Small intestine (tissue), 7 donors: ENCODE measurements at regions not wholly inside any gene's neighbourhood (a gene's known extent, or its start where the extent isn't known, plus 50 kb on each side); places are given as distances from the start of the nearest gene placed in this dataset.

Source experiments
- DNase-seq, 2 donors: peaks; one replicate each; pipeline versions ENCODE4 v3.0.0 to v3.0.0-alpha.2; 2013
- FAIRE-seq: peaks from 2 replicates; lab custom pipeline; 2012; peaks lifted over from hg19 to GRCh38; lab: Jason Lieb, UNC
- H3K27ac ChIP-seq, 3 donors: one replicate each; pipeline ENCODE4 v1.5.1; 2013; ENCODE audit warnings: low read length in 2 of 3, mild to moderate bottlenecking in 2 of 3, control low read depth in 1 of 3, inconsistent platforms in 1 of 3, low read depth in 1 of 3, moderate library complexity in 1 of 3
- H3K27me3 ChIP-seq, 3 donors: one replicate each; pipeline ENCODE4 v1.6.1; 2013; ENCODE audit warnings: low read length in 3 of 3, inconsistent platforms in 1 of 3; ENCODE audit not compliant: control insufficient read depth in 3 of 3, insufficient read depth in 3 of 3
- H3K36me3 ChIP-seq, 3 donors: one replicate each; pipeline ENCODE4 v1.6.1; 2013; ENCODE audit warnings: low read length in 3 of 3, inconsistent platforms in 1 of 3, low read depth in 1 of 3, mild to moderate bottlenecking in 1 of 3, moderate library complexity in 1 of 3; ENCODE audit not compliant: control insufficient read depth in 3 of 3, insufficient read depth in 2 of 3
- H3K4me1 ChIP-seq, 3 donors: one replicate each; pipeline ENCODE4 v1.6.1; 2013; ENCODE audit warnings: low read length in 2 of 3, inconsistent platforms in 1 of 3, low read depth in 1 of 3, mild to moderate bottlenecking in 1 of 3, moderate library complexity in 1 of 3; ENCODE audit not compliant: control insufficient read depth in 3 of 3, insufficient read depth in 2 of 3
- H3K4me3 ChIP-seq, 3 donors: one replicate each; pipeline ENCODE4 v1.5.1; 2013; ENCODE audit warnings: low read length in 3 of 3, control low read depth in 1 of 3, inconsistent platforms in 1 of 3, low read depth in 1 of 3, mild to moderate bottlenecking in 1 of 3, moderate library complexity in 1 of 3
- H3K9me3 ChIP-seq, 2 donors: one replicate each; pipeline ENCODE4 v1.6.1; 2013; ENCODE audit warnings: low read depth in 1 of 2, low read length in 1 of 2; ENCODE audit not compliant: control insufficient read depth in 2 of 2, insufficient read depth in 1 of 2
- WGBS, 3 donors: extraction: QIAGEN DNeasy Blood & Tissue Kit; methylation state at CpG; one replicate each; pipeline ENCODE4 v1.1.7; 2013; 5-methylcytosine and 5-hydroxymethylcytosine counted together
- donor health status: healthy with polysubstance abuse.
- donor health status: control.
- donor health status: control.
- donor health status: Bipolar disorder and iron deficiency.
- donor health status: healthy.

DNA sequence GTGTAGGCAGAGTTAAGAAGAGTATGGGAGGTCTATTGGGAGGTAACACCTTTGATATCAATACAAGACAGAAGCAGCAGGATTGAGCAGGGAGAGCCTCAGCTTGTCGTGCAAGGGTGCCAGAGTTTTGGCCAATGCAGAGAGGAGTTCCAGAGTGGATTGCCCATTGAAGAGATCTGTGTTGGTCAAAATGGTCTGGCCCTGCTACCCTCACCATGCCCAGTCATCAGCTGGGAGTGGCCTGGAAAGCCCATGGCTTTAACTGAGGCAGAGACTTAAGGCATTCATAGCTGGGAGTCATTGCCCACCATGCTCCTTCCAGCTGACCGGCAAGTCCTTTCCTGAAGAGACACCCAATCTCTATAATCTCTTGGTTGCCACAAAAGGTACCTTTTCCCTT, 271.3 kb downstream of the ABHD5 start:
- H3K4me3 ChIP-seq = no peak overlapping the region
- no peak for DNase-seq
- no peaks in the 10 kb centered on the region for H3K36me3 ChIP-seq
- WGBS, 3 donors = 91 to 100% (median 98%) methylated on average over 2 of the region's 2 CpGs
- H3K27ac ChIP-seq = no peak overlapping the region
- H3K27me3 ChIP-seq = peaks cover 0 to 8% (median 2%) of the 10 kb centered on the region in 3 donors
- peaks cover 0 to 10% (median 0%) of the 10 kb centered on the region in 3 donors for H3K4me1 ChIP-seq
- no peaks in the 10 kb centered on the region for H3K9me3 ChIP-seq
- no peak for FAIRE-seq

DNA sequence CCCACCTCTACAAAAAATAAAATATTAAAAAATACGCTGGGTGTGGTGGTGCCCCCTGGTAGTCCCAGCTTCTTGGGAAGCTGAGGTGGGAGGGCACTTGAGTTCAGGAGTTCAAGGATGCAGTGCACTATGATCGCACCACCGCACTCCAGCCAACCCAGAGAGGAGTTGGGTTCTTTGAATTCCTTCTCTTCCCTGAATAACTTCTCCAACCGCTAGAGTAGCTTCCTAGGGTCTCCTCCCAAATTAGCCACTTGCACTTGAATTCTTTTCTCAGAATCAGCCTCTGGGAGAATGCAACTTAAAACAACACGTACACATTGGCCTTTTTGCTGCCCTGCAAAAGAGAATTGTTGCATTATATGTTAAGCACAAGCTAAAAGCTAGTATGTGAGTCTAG, 272.5 kb downstream of the ABHD5 start:
- no peaks in the 10 kb centered on the region for H3K36me3 ChIP-seq
- WGBS, 3 donors = 90 to 92% (median 90%) methylated on average over 5 of the region's 5 CpGs
- H3K4me3 ChIP-seq = no peak overlapping the region
- DNase-seq (no peak), FAIRE-seq (no peak)
- H3K4me1 ChIP-seq = peaks cover 0 to 7% (median 0%) of the 10 kb centered on the region in 3 donors
- no peak overlapping the region for H3K27ac ChIP-seq
- peaks cover 0 to 15% (median 0%) of the 10 kb centered on the region in 3 donors for H3K27me3 ChIP-seq
- H3K9me3 ChIP-seq = no peaks in the 10 kb centered on the region

DNA sequence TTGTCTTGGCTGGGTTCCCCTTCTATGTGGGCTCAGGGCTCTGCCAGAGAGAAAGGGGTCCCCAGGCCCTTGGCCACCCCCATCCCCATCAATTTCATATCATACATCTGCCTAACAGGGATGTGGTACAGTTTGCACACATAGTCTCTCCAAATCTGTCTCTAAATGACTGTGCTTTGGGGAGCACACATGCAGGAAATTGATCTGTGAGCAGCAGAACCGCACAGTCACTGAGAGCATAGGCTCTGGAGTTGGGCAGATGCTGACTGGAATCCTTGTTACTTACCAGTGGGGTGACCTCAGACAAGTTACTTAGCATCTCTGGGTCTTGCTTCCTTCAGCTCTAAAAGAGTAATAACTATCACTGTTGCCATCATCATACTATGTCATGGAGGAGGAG, 273.9 kb downstream of the ABHD5 start:
- 64 to 78% (median 77%) methylated on average over 1 of the region's 1 CpG for WGBS, 3 donors
- H3K4me3 ChIP-seq = no peak overlapping the region
- no peak overlapping the region for H3K27ac ChIP-seq
- peaks cover 0 to 19% (median 3%) of the 10 kb centered on the region in 3 donors for H3K27me3 ChIP-seq
- peaks cover 0 to 7% (median 0%) of the 10 kb centered on the region in 3 donors for H3K4me1 ChIP-seq
- no peaks in the 10 kb centered on the region for H3K9me3 ChIP-seq
- DNase-seq (no peak), FAIRE-seq (no peak)
- H3K36me3 ChIP-seq = no peaks in the 10 kb centered on the region

DNA sequence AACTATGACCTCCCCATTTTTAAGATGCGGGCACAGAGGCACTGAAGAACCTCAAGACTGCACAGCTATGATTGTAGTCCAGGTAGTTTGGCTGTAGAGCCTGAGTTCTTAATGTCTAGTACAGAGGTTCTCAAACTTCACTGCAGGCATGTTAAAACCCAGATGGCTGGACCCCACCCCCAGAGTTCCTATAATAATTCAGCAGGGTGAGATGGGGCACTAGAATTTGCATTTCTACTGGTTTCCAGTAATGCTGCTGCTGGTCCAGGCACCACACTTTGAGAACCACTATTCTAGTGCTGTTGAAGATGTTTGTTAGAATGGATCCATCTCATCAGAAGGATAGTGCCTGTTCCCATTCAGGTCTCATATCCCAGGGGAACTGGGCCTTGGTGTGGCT, 274.9 kb downstream of the ABHD5 start:
- Histone ChIP-seq H3K9me3 (no peaks in the 10 kb centered on the region), H3K4me3 (no peak overlapping the region), H3K27ac (no peak overlapping the region), H3K36me3 (no peaks in the 10 kb centered on the region), H3K4me1 (peaks cover 0 to under 1% (median 0%) of the 10 kb centered on the region in 3 donors), H3K27me3 (peaks cover 0 to 19% (median 3%) of the 10 kb centered on the region in 3 donors)
- WGBS, 3 donors = 83 to 97% (median 96%) methylated on average over 1 of the region's 1 CpG
- DNase-seq (no peak), FAIRE-seq (no peak)

DNA sequence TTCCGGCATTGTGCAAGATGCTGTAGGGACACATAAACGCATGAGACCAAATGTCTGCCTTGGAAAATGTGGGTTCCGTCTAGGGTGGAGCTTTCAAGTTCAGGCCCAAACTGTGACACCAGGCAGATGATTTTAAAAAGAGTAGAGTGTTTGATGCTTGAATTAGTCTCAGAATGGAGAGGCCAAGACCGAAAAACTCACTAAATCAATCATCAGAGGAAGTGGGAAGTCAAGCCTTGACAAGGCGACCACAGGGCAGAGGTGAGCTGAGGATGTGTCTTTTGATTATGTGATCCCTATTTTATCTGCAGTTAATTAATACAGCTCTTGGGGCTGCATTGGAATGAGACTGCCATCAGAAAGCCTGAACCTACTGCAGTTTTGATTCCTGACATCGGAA, 275.4 kb downstream of the ABHD5 start:
- DNase-seq = no peak
- H3K4me1 ChIP-seq = no peaks in the 10 kb centered on the region
- peaks cover 0 to 19% (median 3%) of the 10 kb centered on the region in 3 donors for H3K27me3 ChIP-seq
- no peak for FAIRE-seq
- 77 to 79% (median 78%) methylated on average over 6 of the region's 6 CpGs for WGBS, 3 donors
- no peaks in the 10 kb centered on the region for H3K36me3 ChIP-seq
- no peak overlapping the region for H3K27ac ChIP-seq
- H3K4me3 ChIP-seq = no peak overlapping the region
- H3K9me3 ChIP-seq = no peaks in the 10 kb centered on the region

GRCh38 chr3:43966530-43966929, 275.2 kb upstream of the TOPAZ1 start:
- DNase-seq (no peak), FAIRE-seq (no peak)
- WGBS, 3 donors = 88 to 91% (median 89%) methylated on average over 3 of the region's 3 CpGs

DNA sequence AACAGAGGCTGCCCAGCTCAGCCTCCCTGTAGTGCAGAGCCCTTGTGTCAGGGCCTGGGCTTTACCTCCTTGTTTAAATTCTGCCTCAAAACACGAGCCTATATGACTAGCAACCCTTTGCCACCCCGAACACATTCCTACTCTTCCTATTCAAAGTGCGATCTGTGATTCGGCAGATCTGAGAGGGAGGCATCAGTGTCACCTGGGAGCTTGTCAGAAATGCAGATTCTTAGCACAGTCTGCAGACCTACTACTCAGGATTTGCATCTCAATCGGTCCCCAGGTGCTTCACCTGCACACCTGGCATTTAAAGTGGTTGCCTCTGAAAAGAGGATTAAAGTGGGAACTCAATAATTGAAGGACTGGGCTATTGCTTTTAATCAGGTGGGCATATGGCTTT, 273.2 kb upstream of the TOPAZ1 start:
- Histone ChIP-seq H3K4me3 (no peak overlapping the region), H3K9me3 (no peaks in the 10 kb centered on the region), H3K27me3 (peaks cover 0 to 21% (median 3%) of the 10 kb centered on the region in 3 donors), H3K36me3 (no peaks in the 10 kb centered on the region), H3K4me1 (no peaks in the 10 kb centered on the region), H3K27ac (no peak overlapping the region)
- DNase-seq (no peak), FAIRE-seq (no peak)
- 45 to 52% (median 47%) methylated on average over 5 of the region's 5 CpGs for whole genome bisulfite sequencing, 3 donors

More at GRCh38 chr3:43966530-43966929, 275.2 kb upstream of the TOPAZ1 start:
- no peaks in the 10 kb centered on the region for H3K36me3 ChIP-seq
- H3K4me3 ChIP-seq = no peak overlapping the region
- H3K9me3 ChIP-seq = no peaks in the 10 kb centered on the region
- no peak overlapping the region for H3K27ac ChIP-seq
- no peaks in the 10 kb centered on the region for H3K4me1 ChIP-seq
- peaks cover 0 to 19% (median 3%) of the 10 kb centered on the region in 3 donors for H3K27me3 ChIP-seq

DNA sequence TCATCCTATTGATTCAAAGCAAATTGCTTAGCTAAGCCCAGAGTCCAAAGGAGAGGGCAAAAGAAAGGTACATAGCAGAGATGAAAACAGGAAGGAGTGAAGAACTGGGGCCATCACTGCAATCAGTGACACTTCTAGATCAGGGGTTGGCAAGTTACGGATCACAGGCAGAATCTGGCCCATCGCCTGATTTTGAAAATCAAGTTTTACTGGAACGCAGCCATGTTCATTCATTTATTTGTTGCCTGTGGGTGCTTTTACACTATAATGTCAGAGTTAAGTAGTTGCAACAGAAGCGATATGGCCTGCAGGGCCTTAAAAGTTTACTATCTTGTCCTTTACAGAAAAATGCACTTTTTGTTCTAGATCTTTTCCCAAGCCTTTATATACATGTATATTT, 271.7 kb upstream of the TOPAZ1 start:
- Histone ChIP-seq H3K36me3 (no peaks in the 10 kb centered on the region), H3K27ac (no peak overlapping the region), H3K27me3 (peaks cover 0 to 21% (median 3%) of the 10 kb centered on the region in 3 donors), H3K4me1 (no peaks in the 10 kb centered on the region), H3K9me3 (no peaks in the 10 kb centered on the region), H3K4me3 (no peak overlapping the region)
- no peak for FAIRE-seq
- no peak for DNase-seq
- WGBS, 3 donors = 79 to 87% (median 80%) methylated on average over 4 of the region's 4 CpGs

- Histone ChIP-seq H3K4me1 (no peaks in the 10 kb centered on the region), H3K4me3 (no peak overlapping the region), H3K27ac (no peak overlapping the region), H3K9me3 (no peaks in the 10 kb centered on the region), H3K36me3 (no peaks in the 10 kb centered on the region), H3K27me3 (peaks cover 0 to 21% (median 3%) of the 10 kb centered on the region in 3 donors)
- FAIRE-seq = no peak
- no peak for DNase-seq
- WGBS, 3 donors = 79 to 88% (median 85%) methylated on average over 8 of the region's 8 CpGs
Observed at GRCh38 chr3:43970351-43970750, 271.3 kb upstream of the TOPAZ1 start.
